Fibroblast of lung (primary cell): ENCODE measurements at regions not wholly inside any gene's neighbourhood (a gene's known extent, or its start where the extent isn't known, plus 50 kb on each side); places are given as distances from the start of the nearest gene placed in this dataset.

Source experiments
- CTCF ChIP-seq, 2 donors: IDR thresholded peaks in 1 of 2; conservative IDR thresholded peaks in 1 of 2; 1 replicate in 1 of 2; 2 replicates in 1 of 2; pipeline ENCODE4 v1.5.1; 2011 to 2012; ENCODE audit warnings: low read length in 2 of 2, control low read depth in 1 of 2, inconsistent platforms in 1 of 2, low read depth in 1 of 2, mild to moderate bottlenecking in 1 of 2
- EZH2 ChIP-seq: IDR thresholded peaks from 2 replicates; pipeline ENCODE4 v1.5.1; 2012; ENCODE audit warnings: low read length, control low read depth, mild to moderate bottlenecking; ENCODE audit errors: missing control alignments

GRCh38 chr3:165457096-165457495 lies 260.9 kb upstream of the SLITRK3 start:
- TF ChIP-seq CTCF (conservative IDR thresholded peaks at IDR 0.05 in 1 of 2, IDR thresholded peaks at IDR 0.05 in 1 of 2; ENCODE audit: low read depth in 1 of 2, low read length in 2 of 2) (no peak), EZH2 (no peak)
